Activated CD4-positive, alpha-beta T cell treated with anti-CD3 and anti-CD28 coated beads, Interleukin-10, Interleukin-2, amounts not matched to agents 100 ng/mL and 50 ng/mL, durations not matched to agents 16 hours and 8 hours (primary cell): ENCODE measurements at regions not wholly inside any gene's neighbourhood (a gene's known extent, or its start where the extent isn't known, plus 50 kb on each side); places are given as distances from the start of the nearest gene placed in this dataset.

ENCODE experiments used
- DNase-seq: peaks from one replicate; pipeline ENCODE4 v3.0.0-alpha.2; 2020

DNA sequence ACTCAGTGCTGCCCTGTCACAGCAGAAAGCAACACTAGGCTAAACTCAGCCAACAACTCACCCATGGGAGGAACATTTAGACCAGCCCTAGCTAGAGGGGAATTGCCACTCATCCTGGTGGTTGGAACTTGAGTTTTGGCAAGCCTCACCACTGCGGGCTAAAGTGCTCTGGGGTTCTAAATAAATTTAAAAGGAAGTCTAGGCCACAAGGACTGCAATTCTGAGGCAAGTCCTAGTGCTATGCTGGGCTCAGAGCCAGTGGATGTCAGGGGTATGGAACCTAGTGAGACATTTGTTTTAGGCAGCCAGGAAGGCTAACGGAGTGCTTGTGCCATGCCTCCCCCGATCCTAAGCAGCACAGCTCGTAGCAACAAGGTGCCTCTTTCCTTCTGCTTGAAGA lies 78.0 kb downstream of the RGS13 start:
- DNase-seq = no peak

GRCh38 chr1:192724670-192725069 lies 84.2 kb upstream of the RGS2 start:
- DNase-seq = no peak

- DNase-seq = no peak
Measured at GRCh38 chr1:192726820-192727504, 81.9 kb upstream of the RGS2 start.

DNA sequence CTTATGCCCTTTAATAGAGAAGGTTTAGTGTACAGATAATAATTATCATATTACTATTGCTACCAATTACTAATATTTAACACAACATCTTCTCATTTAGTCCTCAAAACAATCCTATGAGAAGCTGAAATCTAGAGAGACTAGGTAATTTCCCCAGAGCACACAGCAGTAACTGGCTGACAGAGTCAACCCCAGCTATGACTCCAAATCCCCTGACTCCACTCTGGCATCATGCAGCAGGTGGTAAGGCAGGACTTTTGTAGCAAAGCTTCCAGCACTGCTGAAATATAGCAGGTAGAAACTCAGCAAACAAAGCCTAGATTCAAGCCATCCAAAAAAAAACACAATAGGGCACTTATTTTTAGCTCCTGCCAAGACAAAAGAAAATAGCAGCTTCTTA lies 79.3 kb upstream of the RGS2 start:
- no peak for DNase-seq

- no peak for DNase-seq
Measured at GRCh38 chr1:192730198-192730597, 78.6 kb upstream of the RGS2 start.

- DNase-seq = peak; percentile 25
Measured at GRCh38 chr1:192732787-192733186, 76.1 kb upstream of the RGS2 start.

DNA sequence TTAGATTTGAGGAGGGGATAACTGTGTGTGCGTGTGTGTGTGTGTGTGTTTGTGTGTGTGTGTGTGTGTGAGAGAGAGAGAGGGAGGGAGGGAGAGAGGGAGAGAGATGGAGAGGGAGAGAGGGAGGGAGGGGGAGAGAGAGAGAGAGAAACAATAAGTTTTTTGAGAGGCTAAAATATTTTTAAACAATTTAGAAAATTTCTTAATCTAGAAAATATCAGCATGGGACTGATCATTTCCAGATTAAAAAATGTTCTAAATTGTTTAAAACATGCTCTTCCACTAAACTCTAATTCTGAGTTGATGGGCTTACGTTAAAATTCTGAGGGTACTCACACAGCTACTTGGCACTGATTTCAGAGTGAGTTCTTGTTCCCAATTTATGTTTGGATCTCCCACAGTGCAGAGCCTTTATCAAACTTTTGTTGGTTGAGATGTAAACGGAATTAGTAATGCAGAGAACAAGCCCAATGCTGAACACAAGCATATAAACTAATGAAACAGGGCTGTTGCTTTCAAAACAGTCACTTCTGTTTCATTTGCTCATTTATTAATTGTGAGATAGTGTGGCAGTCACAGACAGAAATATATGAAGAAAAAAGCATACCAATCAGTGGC lies 73.4 kb upstream of the RGS2 start:
- no peak for DNase-seq

GRCh38 chr1:192737306-192737705 lies 71.5 kb upstream of the RGS2 start:
- DNase-seq = no peak

GRCh38 chr1:192739476-192740184 lies 69.2 kb upstream of the RGS2 start:
- no peak for DNase-seq

GRCh38 chr1:192740214-192740613 lies 68.6 kb upstream of the RGS2 start:
- no peak for DNase-seq

GRCh38 chr1:192741095-192741494 lies 67.7 kb upstream of the RGS2 start:
- DNase-seq = no peak

DNA sequence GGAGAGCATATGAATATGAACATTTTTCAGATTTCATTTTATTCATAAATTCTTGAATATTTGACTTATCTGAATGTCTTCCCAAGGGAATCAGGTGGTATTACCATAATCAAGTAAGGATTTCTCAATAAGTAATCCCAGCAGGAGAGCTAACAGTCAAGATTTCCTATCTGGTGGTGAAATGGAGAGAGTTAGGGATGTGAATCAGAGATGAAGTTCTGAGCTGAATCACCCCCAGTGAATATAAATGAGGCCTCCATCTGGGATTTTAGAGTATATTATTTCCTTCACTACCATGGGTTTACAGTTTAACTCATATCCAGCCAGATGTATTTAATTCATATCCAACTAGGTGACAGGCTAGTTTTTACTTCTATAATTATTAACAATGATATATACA lies 61.5 kb upstream of the RGS2 start:
- DNase-seq = no peak

DNA sequence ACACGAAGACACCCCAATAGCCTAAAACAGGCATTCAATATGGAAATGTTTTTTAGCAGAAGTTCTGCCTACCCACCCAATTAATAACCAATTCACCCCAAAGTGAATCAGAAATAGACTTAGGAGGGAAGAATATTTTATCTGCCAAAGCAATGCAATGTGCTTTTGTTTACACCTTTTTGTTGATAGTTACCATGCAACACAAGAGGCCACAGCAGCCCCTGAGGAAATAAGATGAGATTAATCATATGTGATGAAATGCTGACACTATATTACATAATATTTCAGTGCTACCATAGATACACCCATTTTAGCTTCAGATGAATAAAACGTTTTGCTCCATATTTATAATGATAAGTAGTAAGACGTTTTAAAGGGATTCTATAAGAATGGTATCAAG lies 60.9 kb upstream of the RGS2 start:
- DNase-seq = no peak

DNA sequence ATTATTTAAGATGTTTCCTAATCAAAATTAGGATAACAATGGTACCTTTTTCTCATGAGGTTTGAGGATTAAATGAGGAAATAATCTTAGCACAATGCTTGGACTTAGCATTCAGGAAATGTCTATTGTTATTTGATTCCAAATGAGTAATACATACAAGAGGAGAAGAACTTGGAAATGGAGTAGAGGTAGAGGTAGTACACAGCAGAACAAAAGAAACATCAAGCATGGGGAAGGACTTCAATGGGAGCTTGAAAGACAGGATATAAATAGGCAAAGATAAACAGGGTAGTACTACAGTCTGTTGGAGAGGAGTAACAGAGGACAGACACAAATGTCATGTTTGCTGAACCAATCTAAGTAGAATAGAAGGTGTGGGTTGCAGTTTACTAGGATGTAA lies 59.5 kb upstream of the RGS2 start:
- no peak for DNase-seq

DNA sequence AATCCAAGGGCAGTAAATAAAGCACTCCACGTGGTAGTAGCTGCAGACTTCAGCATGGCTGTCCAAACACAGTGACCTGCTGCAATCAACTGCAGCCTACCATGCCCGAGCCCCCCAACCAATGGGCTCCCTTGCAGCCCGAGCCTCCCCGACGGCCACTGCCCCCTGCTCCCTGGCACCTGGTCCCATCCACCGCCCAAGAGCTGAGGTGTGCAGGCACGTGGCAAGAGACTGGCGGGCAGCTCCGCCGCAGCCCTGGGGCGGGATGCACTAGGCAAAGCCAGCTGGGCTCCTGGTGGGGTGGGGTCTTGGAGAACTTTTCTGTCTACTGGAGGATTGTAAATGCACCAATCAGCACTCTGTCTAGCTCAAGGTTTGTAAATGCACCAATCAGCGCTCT lies 57.6 kb upstream of the RGS2 start:
- no peak for DNase-seq

DNA sequence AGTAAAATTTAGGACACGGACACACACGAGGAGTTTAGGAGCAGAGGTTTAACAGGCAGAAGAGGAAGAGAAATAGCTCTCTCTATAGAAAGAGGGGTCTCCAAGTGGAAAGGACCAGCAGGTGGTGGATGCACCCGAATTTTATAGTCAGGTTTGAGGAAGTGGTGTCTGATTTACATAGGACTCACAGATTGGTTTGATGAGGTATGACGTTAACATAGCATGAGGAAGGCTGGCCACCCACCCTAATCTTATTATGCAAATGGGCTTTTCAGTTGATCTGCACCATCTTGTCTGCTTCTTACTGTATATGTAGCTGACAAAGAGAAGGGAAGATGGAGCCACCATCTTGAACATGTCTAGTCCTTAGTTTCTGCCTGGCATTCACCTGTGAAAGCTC lies 52.5 kb upstream of the RGS2 start:
- DNase-seq = no peak

GRCh38 chr1:192756847-192757246 lies 52.0 kb upstream of the RGS2 start:
- no peak for DNase-seq

DNA sequence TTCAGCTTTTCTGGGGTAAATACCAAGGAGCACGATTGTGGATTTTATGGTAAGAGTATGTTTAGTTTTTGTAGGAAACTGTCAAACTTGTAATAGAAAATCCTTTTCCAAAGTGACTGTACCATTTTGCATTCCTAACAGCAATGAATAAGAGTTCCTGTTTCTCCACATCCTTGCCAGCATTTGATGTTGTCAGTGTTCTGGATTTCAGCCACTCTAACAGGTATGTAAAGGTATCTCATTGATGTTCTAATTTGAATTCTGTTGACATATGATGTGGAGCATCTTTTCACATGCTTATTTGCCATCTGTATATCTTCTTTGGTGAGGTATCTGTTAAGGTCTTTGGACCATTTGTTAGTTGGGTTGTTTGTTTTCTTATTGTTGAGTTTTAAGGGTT lies 50.3 kb upstream of the RGS2 start:
- DNase-seq = no peak
